Gastrocnemius medialis (tissue), 4 donors: ENCODE measurements at regions not wholly inside any gene's neighbourhood (a gene's known extent, or its start where the extent isn't known, plus 50 kb on each side); places are given as distances from the start of the nearest gene placed in this dataset.

ENCODE experiments used
- ATAC-seq, 2 donors: fragments of 150-250 bp; one replicate each; pipeline ENCODE4 v1.9.1; 2016
- DNase-seq, 2 donors: peaks; one replicate each; pipeline ENCODE4 v3.0.0-alpha.2; 2019
- H3K27ac ChIP-seq, 4 donors: fragments of 200-600 bp; sonication (generic); 1 replicate in 1 of 4; 2 replicates in 3 of 4; pipeline ENCODE4 v1.5.1; 2016 to 2018; ENCODE audit warnings: mild to moderate bottlenecking in 2 of 4, moderate library complexity in 1 of 4
- H3K27me3 ChIP-seq, 3 donors: fragments of 200-600 bp; sonication (generic) in 2 of 3; 1 replicate in 1 of 3; 2 replicates in 2 of 3; pipeline versions ENCODE4 v1.5.1 to v1.6.0; 2016 to 2019; ENCODE audit warnings: mild to moderate bottlenecking in 1 of 3, moderate library complexity in 1 of 3
- H3K36me3 ChIP-seq, 2 donors: fragments of 200-600 bp; sonication (generic) in 1 of 2; one replicate each; pipeline ENCODE4 v1.5.1; 2017 to 2018
- H3K4me1 ChIP-seq, 2 donors: fragments of 200-600 bp; sonication (generic) in 1 of 2; one replicate each; pipeline ENCODE4 v1.5.1; 2016 to 2017; ENCODE audit warnings: mild to moderate bottlenecking in 2 of 2
- H3K4me3 ChIP-seq, 4 donors: fragments of 200-600 bp; sonication (generic) in 3 of 4; 1 replicate in 1 of 4; 2 replicates in 3 of 4; pipeline ENCODE4 v1.5.1; 2016 to 2019; ENCODE audit warnings: mild to moderate bottlenecking in 2 of 4
- H3K9me3 ChIP-seq, 3 donors: fragments of 200-600 bp; sonication (generic) in 2 of 3; 1 replicate in 1 of 3; 2 replicates in 2 of 3; pipeline ENCODE4 v1.5.1; 2016 to 2019
- CTCF ChIP-seq, 5 experiments: fragments of 450-650 bp in 3 of 5; fragments of 200-600 bp in 2 of 5; sonication (generic) in 2 of 5; IDR thresholded peaks in 4 of 5; conservative IDR thresholded peaks in 1 of 5; 1 replicate in 4 of 5; 2 replicates in 1 of 5; pipeline ENCODE4 v1.5.1; 2016 to 2019; ENCODE audit warnings: antibody characterized with exemption in 5 of 5, mild to moderate bottlenecking in 3 of 5, moderate library complexity in 3 of 5
- POLR2A ChIP-seq, 2 donors: fragments of 450-650 bp; IDR thresholded peaks; one replicate each; pipeline ENCODE4 v1.6.1; 2017; ENCODE audit warnings: antibody characterized with exemption in 2 of 2, mild to moderate bottlenecking in 2 of 2, moderate library complexity in 2 of 2
- in situ Hi-C, 4 donors: fragments of 200-750 bp; cut with MboI; loops; one replicate each; pipeline versions ENCODE4 v1.15.0 to v1.8.0; 2017; ENCODE audit warnings: low sequenced_read_pairs in 4 of 4
- intact Hi-C: fragments of 100-400 bp; cut with DNase I; formaldehyde crosslinking; loops from one replicate; pipeline ENCODE4 v1.15.1; 2023; ENCODE audit warnings: low total_unique reads

GRCh38 chr14:35234012-35234805 is 58.0 kb upstream of the PSMA6 start:
- in situ Hi-C loops = no loop called here
- Histone ChIP-seq H3K4me3 (no peak overlapping the region), H3K9me3 (no peaks in the 10 kb centered on the region), H3K36me3 (no peaks in the 10 kb centered on the region), H3K27me3 (no peaks in the 10 kb centered on the region), H3K4me1 (no peaks in the 10 kb centered on the region), H3K27ac (no peak overlapping the region)
- intact Hi-C loops = no loop called here
- DNase-seq = no peak
- no peak for TF ChIP-seq POLR2A (IDR thresholded peaks at IDR 0.05)
- TF ChIP-seq CTCF (IDR thresholded peaks at IDR 0.05 in 4 of 5, conservative IDR thresholded peaks at IDR 0.05 in 1 of 5) = no peak
- ATAC-seq = no peak

- TF ChIP-seq CTCF (IDR thresholded peaks at IDR 0.05 in 4 of 5, conservative IDR thresholded peaks at IDR 0.05 in 1 of 5) (no peak), POLR2A (IDR thresholded peaks at IDR 0.05) (no peak)
- Histone ChIP-seq H3K9me3 (no peaks in the 10 kb centered on the region), H3K4me3 (no peak overlapping the region), H3K27ac (no peak overlapping the region), H3K27me3 (no peaks in the 10 kb centered on the region), H3K36me3 (no peaks in the 10 kb centered on the region), H3K4me1 (no peaks in the 10 kb centered on the region)
- intact Hi-C loops = no loop called here
- in situ Hi-C loops = no loop called here
- ATAC-seq = no peak
- no peak for DNase-seq
Measured at GRCh38 chr14:35235840-35236239, 56.3 kb upstream of the PSMA6 start.

GRCh38 chr14:35236806-35237205 is 55.4 kb upstream of the PSMA6 start:
- intact Hi-C loops (loop anchor here (1.0 kb wide), 1 partner anchor 45 kb away; no protein-coding TSS in a partner anchor), in situ Hi-C loops (no loop called here)
- Histone ChIP-seq H3K27ac (no peak overlapping the region), H3K4me3 (no peak overlapping the region), H3K36me3 (no peaks in the 10 kb centered on the region), H3K4me1 (no peaks in the 10 kb centered on the region), H3K9me3 (no peaks in the 10 kb centered on the region), H3K27me3 (no peaks in the 10 kb centered on the region)
- TF ChIP-seq CTCF (IDR thresholded peaks at IDR 0.05 in 4 of 5, conservative IDR thresholded peaks at IDR 0.05 in 1 of 5) = no peak
- no peak for TF ChIP-seq POLR2A (IDR thresholded peaks at IDR 0.05)
- ATAC-seq (no peak), DNase-seq (no peak)

- no peak overlapping the region for H3K4me3 ChIP-seq
- in situ Hi-C loops (no loop called here), intact Hi-C loops (no loop called here)
- TF ChIP-seq POLR2A (IDR thresholded peaks at IDR 0.05) (no peak), CTCF (IDR thresholded peaks at IDR 0.05 in 4 of 5, conservative IDR thresholded peaks at IDR 0.05 in 1 of 5) (no peak)
- H3K36me3 ChIP-seq = no peaks in the 10 kb centered on the region
- no peaks in the 10 kb centered on the region for H3K27me3 ChIP-seq
- no peaks in the 10 kb centered on the region for H3K9me3 ChIP-seq
- no peaks in the 10 kb centered on the region for H3K4me1 ChIP-seq
- DNase-seq (no peak), ATAC-seq (no peak)
- no peak overlapping the region for H3K27ac ChIP-seq
Measured at GRCh38 chr14:35240231-35240630, 52.0 kb upstream of the PSMA6 start.
